HL-60 (cell line): ENCODE measurements at regions not wholly inside any gene's neighbourhood (a gene's known extent, or its start where the extent isn't known, plus 50 kb on each side); places are given as distances from the start of the nearest gene placed in this dataset.

Source experiments
- GABPA ChIP-seq: IDR thresholded peaks from 2 replicates; pipeline ENCODE4 v1.6.1; 2012; ENCODE audit warnings: low read depth
- POLR2AphosphoS5 ChIP-seq: IDR thresholded peaks from 2 replicates; pipeline ENCODE4 v1.6.1; 2012; ENCODE audit warnings: low read depth
- REST ChIP-seq: IDR thresholded peaks from 2 replicates; pipeline ENCODE4 v1.6.1; 2012; ENCODE audit warnings: low read depth; ENCODE audit not compliant: insufficient replicate concordance
- TF ChIP-seq, protein P1 (sequence below): IDR thresholded peaks from one replicate; pipeline ENCODE4 v1.5.1; 2011; ENCODE audit warnings: low read length, control low read depth, inconsistent platforms; ENCODE audit not compliant: insufficient read depth

GRCh38 chr5:54384356-54384933, 71.1 kb upstream of the HSPB3 start:
- TF ChIP-seq, protein P1, sequence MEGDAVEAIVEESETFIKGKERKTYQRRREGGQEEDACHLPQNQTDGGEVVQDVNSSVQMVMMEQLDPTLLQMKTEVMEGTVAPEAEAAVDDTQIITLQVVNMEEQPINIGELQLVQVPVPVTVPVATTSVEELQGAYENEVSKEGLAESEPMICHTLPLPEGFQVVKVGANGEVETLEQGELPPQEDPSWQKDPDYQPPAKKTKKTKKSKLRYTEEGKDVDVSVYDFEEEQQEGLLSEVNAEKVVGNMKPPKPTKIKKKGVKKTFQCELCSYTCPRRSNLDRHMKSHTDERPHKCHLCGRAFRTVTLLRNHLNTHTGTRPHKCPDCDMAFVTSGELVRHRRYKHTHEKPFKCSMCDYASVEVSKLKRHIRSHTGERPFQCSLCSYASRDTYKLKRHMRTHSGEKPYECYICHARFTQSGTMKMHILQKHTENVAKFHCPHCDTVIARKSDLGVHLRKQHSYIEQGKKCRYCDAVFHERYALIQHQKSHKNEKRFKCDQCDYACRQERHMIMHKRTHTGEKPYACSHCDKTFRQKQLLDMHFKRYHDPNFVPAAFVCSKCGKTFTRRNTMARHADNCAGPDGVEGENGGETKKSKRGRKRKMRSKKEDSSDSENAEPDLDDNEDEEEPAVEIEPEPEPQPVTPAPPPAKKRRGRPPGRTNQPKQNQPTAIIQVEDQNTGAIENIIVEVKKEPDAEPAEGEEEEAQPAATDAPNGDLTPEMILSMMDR: no peak
- TF ChIP-seq POLR2AphosphoS5 (no peak), REST (no peak), GABPA (no peak)
